NCI-H1436 (cell line): ENCODE measurements at regions not wholly inside any gene's neighbourhood (a gene's known extent, or its start where the extent isn't known, plus 50 kb on each side); places are given as distances from the start of the nearest gene placed in this dataset.
"Not testable (repeated sequence)": the region's sequence is repeated elsewhere in the genome, so short reads cannot be mapped to it uniquely, and the experiment has no call there.

Experiments
- DNase-seq: peaks from one replicate; lab custom pipeline; 2025; lab: John Stamatoyannopoulos, UW

DNA sequence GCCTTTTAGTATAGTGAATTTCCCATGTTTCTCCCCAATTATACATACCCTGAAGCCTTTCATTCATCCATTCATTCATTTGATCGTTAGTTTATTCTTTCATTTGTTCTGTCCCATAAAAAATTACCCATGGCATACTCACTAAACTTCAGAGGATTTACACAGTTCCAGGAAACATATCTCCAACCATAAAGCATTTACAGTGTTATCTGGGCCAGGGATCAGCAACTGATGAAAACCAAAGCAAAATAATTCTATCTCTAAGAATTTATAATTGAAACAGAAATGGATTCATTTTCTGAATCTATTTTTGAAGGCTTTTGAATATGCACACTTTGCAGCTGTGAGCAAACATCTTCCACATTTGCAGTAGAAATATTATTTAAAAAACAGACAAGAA, 547.7 kb downstream of the KCNJ2 start:
- DNase-seq: no peak

DNA sequence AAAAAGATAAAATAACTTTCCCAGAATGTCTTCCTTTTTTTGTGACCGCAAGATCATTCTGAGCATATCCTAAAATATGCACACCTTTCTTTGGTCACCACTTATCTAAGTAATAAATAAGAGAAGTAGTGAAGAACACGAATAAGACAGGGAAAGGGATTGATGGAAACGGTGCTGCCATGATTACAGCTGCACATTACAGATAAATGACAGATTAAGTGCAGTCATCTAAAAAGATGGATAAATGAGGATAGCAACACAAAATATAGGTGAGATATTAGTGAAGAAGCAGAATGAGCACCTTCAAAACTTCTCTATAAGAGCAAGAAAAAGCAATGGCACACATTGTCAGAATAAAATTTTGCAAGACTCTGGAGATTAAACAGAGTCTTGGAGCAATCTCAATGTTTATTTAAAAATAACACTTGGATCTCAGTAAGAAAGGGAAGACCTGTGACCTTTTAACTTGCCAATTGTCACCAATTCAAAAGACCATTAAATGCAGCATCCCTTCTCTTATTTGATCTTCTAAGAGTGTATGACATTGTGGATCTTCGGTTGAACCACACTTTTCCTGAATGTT, 567.1 kb downstream of the KCNJ2 start:
- no peak for DNase-seq

DNA sequence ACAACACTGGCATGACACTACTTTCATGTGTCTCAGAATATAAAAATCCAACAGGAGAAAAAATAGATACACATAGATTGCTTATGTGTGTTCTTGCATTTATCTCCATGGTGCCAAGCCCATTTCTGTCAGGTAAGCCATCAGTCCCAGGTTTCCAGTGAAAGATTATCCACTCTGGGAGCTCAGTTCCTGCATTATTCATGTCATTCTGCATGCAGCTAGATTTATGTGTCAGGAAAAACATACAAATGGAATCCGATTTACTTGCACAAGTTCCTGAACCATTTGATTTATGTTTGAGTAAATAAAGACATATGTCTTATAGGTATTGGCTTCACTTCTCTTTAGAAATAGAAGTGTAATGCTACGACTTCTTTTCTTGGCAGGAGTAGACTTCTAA, 569.7 kb downstream of the KCNJ2 start:
- no peak for DNase-seq

DNA sequence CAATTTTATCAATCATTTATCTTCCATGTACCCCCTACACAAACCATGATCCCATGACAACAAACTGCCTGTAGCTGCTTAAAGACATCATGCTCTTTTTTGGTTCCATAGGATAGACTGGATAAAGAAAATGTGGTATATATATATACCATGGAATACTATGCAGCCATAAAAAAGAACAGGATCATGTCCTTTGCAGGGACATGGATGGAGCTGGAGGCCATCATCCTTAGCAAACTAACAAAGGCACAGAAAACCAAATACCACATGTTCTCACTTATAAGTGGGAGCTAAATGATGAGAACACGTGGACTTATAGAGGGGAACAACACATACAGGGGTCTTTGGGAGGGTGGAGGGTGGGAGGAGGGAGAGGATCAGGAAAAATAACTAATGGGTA, 577.2 kb downstream of the KCNJ2 start:
- DNase-seq: not testable (repeated sequence)

DNA sequence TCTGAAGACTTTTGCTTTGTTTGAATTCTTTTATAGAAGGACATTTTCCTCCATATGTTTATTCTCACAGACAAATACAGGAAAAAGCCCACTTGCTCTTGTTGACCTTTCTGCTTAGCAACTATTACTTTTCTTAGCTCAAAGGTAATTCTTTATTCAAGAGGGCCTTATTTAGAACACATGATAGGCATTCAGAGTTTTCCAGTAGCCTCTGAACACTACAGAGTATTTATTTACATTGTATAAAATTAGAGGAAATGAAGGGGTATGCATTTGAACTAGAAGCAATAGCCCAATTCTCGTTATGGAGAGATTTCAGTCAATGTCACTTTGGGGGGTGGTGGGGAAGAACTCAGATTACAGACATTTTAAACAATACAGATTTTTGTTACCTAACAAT, 581.7 kb downstream of the KCNJ2 start:
- DNase-seq: no peak

DNA sequence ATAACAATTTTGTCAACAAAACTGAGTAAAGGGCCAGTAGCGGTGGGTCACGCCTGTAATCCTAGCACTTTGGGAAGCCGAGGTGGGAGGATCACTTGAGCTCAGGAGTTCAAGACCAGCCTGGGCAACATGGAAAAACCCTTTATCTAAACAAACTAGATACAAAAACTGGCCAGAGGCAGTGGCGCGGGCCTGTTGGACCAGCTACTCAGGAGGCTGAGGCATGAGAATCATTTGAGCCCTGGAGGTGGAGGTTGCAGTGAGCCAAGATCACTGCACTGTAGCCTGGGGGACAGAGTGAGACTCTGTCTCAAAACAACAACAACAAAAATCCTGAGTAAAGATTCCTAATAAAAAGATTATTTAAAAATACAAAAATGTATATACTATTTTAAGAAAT, 583.1 kb downstream of the KCNJ2 start:
- DNase-seq: not testable (repeated sequence)

DNA sequence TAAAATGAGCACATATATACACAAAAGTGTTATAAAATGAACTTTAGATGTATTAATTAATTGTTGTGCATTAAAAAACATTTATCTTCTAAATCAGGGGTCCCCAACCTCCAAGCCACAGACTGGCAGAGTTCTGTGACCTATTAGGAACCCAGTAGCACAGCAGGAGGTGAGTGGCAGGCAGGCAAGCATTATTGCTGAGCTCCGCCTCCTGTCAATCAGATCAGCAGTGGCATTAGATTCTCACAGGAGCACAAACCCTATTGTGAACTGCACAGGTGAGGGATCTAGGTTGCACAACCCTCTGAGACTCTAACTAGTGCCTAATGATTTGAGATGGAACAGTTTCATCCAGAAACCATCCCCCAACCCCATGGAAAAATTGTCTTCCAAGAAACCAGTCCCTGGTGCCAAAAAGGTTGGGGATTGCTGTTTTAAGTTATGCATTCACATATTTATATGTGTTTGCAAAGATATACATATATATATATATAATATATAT, 583.7 kb downstream of the KCNJ2 start:
- DNase-seq: no peak

DNA sequence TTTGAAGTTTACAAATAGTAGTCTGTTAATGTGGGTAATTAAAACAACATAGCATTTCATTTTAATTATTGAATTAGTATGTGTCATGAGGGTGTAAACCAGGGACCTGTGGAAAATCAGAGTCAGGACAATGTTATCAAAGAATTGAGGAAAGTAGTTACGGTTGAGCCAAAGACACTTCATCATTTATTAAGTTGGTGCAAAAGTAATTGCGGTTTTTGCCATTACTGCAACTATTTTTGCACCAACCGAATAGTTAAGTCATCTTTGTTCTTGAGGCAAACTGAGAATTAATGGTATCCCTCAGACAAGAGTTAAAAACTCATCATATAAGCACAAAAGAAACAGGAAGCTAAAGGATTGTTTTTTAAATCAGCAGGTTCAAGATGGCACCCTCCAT, 593.7 kb downstream of the KCNJ2 start:
- DNase-seq: no peak

DNA sequence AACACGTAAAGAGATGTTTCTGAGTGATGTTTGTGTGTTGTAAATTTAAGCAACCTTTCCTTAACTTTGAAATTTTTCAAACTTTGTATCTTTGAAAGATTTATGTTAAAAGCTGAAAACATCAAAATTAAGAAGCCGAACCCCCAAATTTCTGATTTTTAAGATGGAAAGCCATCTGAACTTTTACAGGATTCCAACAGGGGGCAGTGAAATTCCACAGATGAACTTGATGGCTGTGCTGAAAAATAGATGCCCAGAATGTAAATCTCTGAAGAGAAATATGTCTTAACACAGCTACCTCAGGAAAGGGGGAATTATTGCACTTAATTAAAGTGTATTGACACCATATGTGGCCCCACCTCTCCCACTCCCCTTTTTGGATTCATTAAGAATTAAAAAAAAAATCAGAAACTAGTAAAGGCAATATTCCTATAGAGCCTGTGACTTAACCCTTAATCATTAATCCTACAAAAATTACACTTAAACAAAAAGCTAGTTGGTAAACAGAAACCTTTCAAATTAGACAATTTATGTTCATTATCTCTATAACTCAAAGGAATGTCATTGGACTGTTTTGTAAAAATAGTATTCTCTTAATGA, 597.9 kb downstream of the KCNJ2 start:
- DNase-seq: peak; percentile 27

DNA sequence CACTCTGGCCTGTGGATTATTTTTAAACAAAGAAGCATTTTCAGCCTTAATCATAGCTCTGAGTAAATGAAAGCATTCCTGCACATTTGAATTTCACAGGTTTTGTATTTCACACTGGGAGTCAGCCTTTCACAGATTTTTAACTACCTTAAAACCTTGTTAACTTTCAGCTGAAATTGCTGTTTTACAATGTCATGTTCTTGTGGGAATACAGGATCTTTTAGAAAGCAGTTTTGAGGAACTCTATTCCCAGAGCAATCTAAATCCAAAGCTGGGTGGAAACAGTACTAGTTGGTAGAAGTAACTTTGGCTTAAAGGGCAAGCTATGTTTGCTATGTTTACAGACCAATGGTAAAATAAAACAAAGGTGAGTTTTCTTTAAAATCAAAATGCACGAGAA, 600.6 kb downstream of the KCNJ2 start:
- no peak for DNase-seq

DNA sequence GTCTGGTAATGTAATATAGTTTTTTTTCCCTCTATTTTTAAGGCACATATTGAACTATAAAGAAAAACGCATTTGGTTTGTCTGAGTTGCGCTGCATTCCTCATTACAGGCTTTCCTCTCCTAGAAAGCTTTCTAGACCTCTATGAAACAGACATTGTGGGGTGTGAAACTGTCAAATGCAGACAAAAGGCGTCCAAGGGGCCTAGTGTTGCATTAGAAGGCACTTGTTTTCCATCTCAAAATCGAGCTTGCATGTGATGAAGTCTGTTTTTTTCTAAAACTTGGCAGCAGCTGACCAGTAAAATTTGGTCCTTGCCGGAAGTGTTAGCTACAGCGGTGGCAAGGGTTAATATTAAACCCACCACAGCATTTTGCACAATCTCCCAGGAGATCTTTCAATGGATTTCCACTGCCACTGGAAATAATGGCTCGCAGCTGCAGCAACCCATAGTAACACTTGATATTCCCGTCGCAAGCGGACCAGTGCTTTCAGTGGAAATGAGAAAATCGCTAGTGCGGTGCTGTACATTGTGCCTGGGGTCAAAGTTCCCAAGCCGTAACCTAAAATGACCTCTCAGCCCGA, 602.6 kb downstream of the KCNJ2 start:
- DNase-seq: no peak

DNA sequence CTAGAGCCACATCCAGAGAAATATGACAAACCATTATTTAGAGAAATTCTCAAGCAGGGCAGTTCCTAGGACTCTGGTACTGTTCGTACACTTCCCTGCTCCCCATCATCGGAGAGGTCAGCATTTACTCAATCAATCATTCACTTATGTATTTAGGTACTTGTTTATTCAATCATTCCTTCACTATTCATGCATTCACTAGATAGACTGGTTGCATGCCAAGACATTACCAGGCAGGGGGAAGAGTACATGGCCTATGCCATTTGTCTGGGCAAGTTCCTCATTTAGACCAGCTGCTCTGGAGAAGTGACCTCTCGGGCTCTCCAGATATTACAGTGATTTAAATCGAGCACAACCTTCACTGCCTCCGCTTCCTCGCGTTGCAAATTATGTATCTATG, 603.4 kb downstream of the KCNJ2 start:
- no peak for DNase-seq

DNA sequence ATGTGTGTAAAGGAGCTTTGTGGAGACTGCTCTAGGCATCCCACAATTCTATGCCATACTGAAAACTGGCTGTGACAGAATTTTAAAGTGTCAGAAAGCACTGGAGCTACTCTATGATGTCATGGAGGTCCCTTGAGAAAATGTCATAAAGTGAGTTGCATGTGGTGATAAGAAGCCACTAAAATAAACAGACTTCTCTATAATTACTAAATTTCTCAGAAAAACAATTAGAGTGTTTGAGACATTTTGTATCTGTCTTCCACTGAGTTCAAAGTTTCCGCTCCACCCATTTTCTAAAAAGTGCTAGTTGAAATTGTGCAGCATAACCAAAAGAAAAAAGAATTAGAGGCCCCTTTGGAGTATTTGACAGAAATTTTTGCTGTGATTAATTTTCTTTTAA, 603.9 kb downstream of the KCNJ2 start:
- DNase-seq: no peak

DNA sequence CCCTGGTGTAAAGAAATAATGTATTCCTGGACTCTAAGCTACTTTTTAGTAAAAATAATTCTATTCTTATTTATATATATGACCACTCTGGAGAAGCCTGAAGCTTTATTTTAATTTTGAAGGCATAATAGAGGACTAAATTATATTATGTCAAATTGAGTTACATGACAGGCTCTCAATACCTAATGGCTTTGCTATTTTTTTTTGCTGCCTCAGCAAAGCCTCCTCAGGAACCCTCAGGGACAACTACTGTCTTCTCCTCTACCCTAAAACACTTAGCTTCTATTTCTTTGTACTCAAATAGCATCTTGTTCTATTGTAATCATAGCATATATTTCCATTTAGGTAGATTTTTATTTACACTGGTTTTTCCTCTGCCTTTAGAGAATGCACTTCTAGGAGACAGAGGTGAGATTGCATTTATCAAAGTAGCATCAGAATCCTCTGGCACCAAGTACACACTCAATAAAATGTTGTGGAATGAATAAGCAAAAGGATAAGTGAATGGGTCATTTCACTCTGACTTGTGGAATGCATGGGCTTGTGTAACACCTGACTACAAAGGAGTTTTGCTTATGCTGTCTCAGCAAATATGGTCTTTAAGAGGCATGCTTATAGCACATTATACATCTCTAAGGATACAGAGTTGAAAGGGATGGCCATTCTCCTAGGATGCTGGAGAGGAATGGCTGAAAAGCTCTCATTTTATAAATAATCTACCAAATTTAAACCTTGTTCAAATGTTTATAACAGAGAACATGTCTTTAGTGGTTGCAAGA, 605.2 kb downstream of the KCNJ2 start:
- DNase-seq: no peak

DNA sequence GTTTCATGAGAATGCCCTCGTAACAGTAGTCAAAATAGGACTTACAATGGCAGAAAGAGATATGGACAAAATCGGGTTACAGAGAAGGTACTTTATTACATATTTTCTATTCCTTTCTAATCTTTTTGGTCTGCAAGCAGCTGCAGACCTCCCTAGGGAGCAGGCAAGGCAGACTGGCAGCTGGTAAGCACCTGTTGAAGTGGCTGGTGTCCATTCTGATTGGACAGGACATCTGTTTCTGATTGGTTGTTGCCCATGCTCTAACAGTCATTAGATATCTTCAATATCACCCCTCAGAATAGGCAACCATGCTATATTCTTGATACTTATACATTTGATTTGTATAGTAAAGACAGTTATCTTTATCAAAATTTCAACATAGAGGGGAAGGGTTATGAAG, 606.3 kb downstream of the KCNJ2 start:
- peak; percentile 50 for DNase-seq

DNA sequence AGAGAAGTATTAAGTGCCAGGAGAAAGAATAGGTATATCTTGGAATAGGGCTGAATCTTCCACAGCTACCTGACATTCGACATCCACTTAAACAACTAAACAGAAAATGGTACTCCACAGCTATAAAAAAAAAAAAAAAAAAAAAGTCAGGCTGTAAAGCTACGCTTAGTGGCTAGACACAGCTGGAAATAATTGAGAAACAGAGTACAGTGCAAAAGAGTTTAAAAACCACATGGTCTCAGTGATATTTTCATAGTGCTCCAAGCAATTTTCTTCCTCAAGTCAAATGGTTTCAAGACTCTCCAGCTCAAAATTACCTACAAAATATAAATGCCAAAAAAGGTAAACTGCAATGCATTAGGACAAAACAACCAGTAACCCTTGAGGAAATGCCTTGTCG, 607.1 kb downstream of the KCNJ2 start:
- no peak for DNase-seq

DNA sequence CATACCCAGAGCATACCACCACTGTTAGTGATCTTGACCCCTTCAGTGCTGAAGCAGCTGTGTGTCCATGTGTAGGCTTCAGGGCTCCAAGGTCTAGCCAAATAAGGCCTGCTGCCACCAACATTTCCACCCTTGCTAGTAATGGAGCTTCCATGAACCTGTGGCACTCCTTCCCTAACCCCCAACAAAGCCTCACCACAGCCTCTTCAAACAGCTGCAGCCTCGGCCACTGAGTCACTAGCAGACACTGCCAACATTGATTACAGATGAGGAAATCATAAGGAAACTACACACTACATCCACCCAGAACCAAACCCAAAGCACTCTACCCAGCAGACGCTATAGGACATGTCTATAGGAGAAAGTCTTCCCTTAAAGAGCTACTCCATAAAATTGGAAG, 610.7 kb downstream of the KCNJ2 start:
- DNase-seq: no peak

DNA sequence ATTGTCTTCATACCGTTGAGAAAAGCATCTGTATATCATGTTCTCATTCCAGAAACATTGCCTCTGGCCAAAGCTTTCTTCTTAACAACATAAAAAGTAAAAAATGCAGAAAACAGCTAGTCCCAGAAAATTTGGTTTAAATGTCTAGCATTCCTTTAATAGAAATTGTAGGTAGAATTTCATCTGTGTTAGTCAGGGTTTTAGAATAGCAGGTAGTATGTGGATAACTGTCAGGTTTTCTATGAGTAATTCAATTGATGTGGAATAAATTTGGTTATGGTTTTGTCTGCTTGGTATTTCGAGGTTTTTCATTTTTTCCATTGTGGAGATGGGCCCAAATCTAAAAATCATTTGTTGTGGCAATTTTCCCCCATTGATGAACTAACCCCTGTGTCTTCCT, 616.7 kb downstream of the KCNJ2 start:
- DNase-seq: no peak

DNA sequence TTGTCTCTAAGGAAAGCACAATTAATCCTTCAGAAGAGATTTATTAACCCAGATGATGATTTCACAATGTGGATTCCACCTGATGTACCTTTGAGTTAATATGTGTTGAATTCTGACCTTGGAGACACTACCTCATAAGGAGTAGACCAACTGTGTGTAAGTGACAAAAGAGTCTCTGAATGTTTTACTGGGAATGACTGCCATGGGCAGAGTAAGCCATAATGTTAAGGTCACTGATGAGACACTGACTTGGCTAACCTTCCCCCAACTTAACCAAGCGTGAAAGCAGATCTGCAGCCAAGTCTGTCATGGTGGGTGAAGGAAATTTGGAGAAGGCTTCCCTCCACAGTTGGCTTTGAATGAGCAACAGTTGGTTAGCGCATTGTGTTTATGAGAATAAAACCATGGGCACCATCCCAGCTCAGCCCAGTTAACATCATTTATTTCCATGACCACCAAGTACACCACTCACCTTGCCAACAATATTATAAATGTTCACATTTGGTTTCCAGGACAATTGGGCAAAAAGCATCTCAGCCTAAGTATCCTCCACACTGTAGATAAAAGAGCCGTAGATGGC, 618.5 kb downstream of the KCNJ2 start:
- DNase-seq: no peak

DNA sequence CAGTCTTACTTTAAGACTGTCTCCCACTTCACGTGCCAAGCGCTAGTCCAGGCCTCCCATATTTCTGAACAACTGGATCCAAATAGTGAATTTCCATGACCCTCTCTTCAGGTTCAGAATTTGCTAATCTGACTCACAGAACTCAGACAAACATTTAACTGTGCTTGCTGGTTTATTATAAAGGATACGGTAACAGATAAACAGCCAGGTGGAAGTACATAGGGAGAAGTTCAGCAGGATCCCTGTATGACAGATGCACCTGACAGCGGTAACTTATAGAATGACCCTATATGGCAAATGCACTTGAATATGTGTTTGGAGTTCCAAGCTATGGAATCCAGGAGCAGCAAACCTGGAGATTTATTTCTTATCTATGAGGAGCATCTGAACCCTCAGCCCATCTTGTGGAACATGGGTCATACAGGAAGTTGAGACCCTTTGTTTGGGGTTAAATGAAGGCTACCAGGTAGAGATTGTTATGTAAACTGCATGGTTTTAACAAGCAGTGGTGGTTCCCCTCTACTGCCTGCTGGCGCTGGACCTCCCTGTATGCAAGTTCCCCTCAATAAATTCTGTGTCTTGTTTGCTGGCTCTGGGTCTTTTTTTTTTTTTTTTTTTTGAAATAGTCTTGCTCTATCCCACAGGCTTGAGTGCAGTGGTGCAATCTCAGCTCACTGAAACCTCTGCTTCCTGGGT, 622.6 kb downstream of the KCNJ2 start:
- no peak for DNase-seq

DNA sequence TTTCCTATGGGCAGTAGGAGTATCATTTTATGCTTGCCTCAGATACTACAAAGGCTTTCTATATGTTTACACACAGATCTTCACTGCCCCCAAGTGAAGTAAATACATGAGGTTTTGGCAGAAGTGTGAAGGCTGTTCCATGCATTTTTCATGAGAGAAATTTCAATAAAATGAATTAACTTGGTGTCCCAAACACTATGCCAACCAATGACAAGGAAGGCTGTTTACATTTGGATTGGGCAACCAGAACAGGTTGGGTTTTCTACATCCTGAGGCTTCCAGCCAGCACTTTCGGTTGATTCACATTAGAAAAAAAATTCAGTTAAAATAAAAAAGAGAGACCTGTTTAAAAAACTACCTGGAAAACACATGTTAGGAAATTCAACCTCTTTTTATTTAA, 625.4 kb downstream of the KCNJ2 start:
- DNase-seq: no peak

DNA sequence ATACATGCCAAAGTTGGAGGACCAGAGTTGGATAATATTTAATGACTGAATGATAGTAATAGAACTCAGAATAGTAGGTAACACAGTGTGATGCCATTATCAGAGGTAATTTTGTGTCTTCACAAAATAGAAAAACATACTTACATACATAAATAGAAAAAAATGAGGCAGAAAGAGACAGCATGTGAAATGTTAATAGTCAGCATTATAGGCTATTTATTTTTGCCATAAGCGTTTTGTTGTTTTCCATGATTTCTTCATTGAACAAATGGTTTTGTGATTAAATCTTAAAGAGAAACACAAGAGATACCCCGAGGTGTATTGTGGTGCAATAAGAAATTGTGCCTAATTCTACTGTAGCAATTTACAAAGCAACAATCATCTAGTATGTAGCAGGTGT, 626.3 kb downstream of the KCNJ2 start:
- DNase-seq: no peak
